Vagina (tissue), 2 donors: ENCODE measurements at regions not wholly inside any gene's neighbourhood (a gene's known extent, or its start where the extent isn't known, plus 50 kb on each side); places are given as distances from the start of the nearest gene placed in this dataset.

Source experiments
- DNase-seq, 2 donors: peaks; one replicate each; pipeline ENCODE4 v3.0.0-alpha.2; 2017; ENCODE audit errors: extremely low spot score in 2 of 2
- H3K27ac ChIP-seq: fragments of 200-600 bp; sonication (generic); one replicate; pipeline ENCODE4 v1.5.1; 2019
- H3K27me3 ChIP-seq: fragments of 200-600 bp; sonication (generic); one replicate; pipeline ENCODE4 v1.5.1; 2019
- H3K36me3 ChIP-seq, 2 donors: fragments of 200-600 bp; sonication (generic); one replicate each; pipeline ENCODE4 v1.5.1; 2017 to 2019
- H3K4me1 ChIP-seq: fragments of 200-600 bp; sonication (generic); one replicate; pipeline ENCODE4 v1.5.1; 2019
- H3K4me3 ChIP-seq, 2 donors: fragments of 200-600 bp; sonication (generic); 1 replicate in 1 of 2; 2 replicates in 1 of 2; pipeline ENCODE4 v1.5.1; 2016 to 2019
- H3K9me3 ChIP-seq: fragments of 200-600 bp; sonication (generic); one replicate; pipeline ENCODE4 v1.5.1; 2019
- CTCF ChIP-seq, 3 experiments: fragments of 450-650 bp in 2 of 3; fragments of 200-600 bp in 1 of 3; sonication (generic) in 1 of 3; IDR thresholded peaks; one replicate each; pipeline ENCODE4 v1.5.1; 2017 to 2019; ENCODE audit warnings: antibody characterized with exemption in 3 of 3, mild to moderate bottlenecking in 2 of 3, moderate library complexity in 2 of 3
- POLR2A ChIP-seq, 2 donors: fragments of 450-650 bp; IDR thresholded peaks; one replicate each; pipeline ENCODE4 v1.6.1; 2017; ENCODE audit warnings: antibody characterized with exemption in 2 of 2, mild to moderate bottlenecking in 2 of 2, moderate library complexity in 2 of 2
- POLR2AphosphoS5 ChIP-seq, 2 donors: sonication (generic); formaldehyde crosslinking; IDR thresholded peaks; one replicate each; pipeline ENCODE4 v1.9.0; 2017; ENCODE audit warnings: antibody characterized with exemption in 2 of 2, mild to moderate bottlenecking in 2 of 2, low read depth in 1 of 2; ENCODE audit not compliant: insufficient read depth in 1 of 2
- intact Hi-C: fragments of 100-400 bp; cut with DNase I; formaldehyde crosslinking; loops from one replicate; pipeline ENCODE4 v1.15.1; 2023

- DNase-seq = no peak
- no peak overlapping the region for H3K27ac ChIP-seq
- H3K4me3 ChIP-seq = peak overlapping the region in 1 of 2 donors; percentile 8
Observed at GRCh38 chr6:165804331-165805066, 141.5 kb upstream of the PDE10A start.

DNA sequence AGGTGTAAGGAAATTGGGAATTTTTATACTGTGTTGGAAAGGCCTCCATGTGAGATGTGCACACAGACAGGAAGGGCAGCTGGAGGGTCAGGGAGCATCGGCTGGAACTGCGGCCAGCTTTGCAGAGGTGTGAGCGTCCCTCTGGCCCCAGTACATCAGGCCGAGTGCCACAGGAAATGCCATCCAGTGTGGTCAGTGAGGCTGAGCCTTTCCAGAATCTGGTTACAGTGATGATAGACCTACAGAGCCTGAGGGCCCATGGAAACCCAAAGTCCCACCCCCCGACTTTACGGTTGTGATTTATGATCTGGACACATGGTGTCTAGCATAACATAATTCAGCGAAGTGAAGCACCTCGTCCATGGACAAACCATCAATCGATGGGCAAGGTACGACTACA lies 137.3 kb upstream of the PDE10A start:
- Histone ChIP-seq H3K4me1 (no peaks in the 10 kb centered on the region), H3K27me3 (no peaks in the 10 kb centered on the region), H3K27ac (no peak overlapping the region), H3K36me3 (no peaks in the 10 kb centered on the region), H3K9me3 (no peaks in the 10 kb centered on the region), H3K4me3 (no peak overlapping the region)
- no peak for TF ChIP-seq POLR2AphosphoS5 (IDR thresholded peaks at IDR 0.05; ENCODE audit: insufficient read depth in 1 of 2, low read depth in 1 of 2)
- TF ChIP-seq CTCF (IDR thresholded peaks at IDR 0.05) = no peak
- TF ChIP-seq POLR2A (IDR thresholded peaks at IDR 0.05) = no peak
- intact Hi-C loops = no loop called here
- DNase-seq = no peak

More at GRCh38 chr6:165804331-165805066, 141.5 kb upstream of the PDE10A start:
- Histone ChIP-seq H3K36me3 (no peaks in the 10 kb centered on the region), H3K4me1 (no peaks in the 10 kb centered on the region), H3K27me3 (no peaks in the 10 kb centered on the region), H3K9me3 (no peaks in the 10 kb centered on the region)
- intact Hi-C loops = no loop called here
- TF ChIP-seq POLR2A (IDR thresholded peaks at IDR 0.05) (no peak), POLR2AphosphoS5 (IDR thresholded peaks at IDR 0.05; ENCODE audit: insufficient read depth in 1 of 2, low read depth in 1 of 2) (no peak), CTCF (IDR thresholded peaks at IDR 0.05) (no peak)

GRCh38 chr6:165799391-165800153 lies 136.5 kb upstream of the PDE10A start:
- no peaks in the 10 kb centered on the region for H3K9me3 ChIP-seq
- H3K27me3 ChIP-seq = no peaks in the 10 kb centered on the region
- intact Hi-C loops = no loop called here
- no peaks in the 10 kb centered on the region for H3K36me3 ChIP-seq
- no peak overlapping the region for H3K4me3 ChIP-seq
- H3K27ac ChIP-seq = no peak overlapping the region
- DNase-seq = no peak
- H3K4me1 ChIP-seq = no peaks in the 10 kb centered on the region
- no peak for TF ChIP-seq POLR2A (IDR thresholded peaks at IDR 0.05)
- no peak for TF ChIP-seq CTCF (IDR thresholded peaks at IDR 0.05)
- TF ChIP-seq POLR2AphosphoS5 (IDR thresholded peaks at IDR 0.05; ENCODE audit: insufficient read depth in 1 of 2, low read depth in 1 of 2) = no peak

DNA sequence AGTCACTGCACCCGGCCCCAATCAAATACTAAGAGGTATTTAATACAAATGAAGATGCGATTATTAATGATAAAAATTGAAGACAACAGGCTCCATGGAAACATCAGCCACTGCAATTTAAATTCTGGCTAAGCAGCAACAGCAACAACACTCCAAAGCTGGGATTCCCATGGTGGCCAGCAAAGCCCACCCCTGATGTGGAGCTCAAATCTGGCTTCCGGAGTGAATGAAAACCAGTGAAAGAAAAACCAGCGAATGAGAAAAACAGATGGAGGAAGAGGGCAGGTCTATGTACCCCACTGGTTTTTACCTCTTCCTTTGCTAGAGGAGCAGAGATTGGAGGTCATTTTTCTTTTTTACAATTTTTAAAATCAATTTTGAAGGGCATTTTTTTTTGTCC lies 135.9 kb upstream of the PDE10A start:
- no peaks in the 10 kb centered on the region for H3K4me1 ChIP-seq
- TF ChIP-seq CTCF (IDR thresholded peaks at IDR 0.05) (no peak), POLR2A (IDR thresholded peaks at IDR 0.05) (no peak), POLR2AphosphoS5 (IDR thresholded peaks at IDR 0.05; ENCODE audit: insufficient read depth in 1 of 2, low read depth in 1 of 2) (no peak)
- no peaks in the 10 kb centered on the region for H3K9me3 ChIP-seq
- no peaks in the 10 kb centered on the region for H3K27me3 ChIP-seq
- peak in 1 of 2 donors; percentile 52 for DNase-seq
- no peak overlapping the region for H3K4me3 ChIP-seq
- no peaks in the 10 kb centered on the region for H3K36me3 ChIP-seq
- no peak overlapping the region for H3K27ac ChIP-seq
- intact Hi-C loops = no loop called here

GRCh38 chr6:165794179-165794601 lies 131.1 kb upstream of the PDE10A start:
- H3K4me3 ChIP-seq = no peak overlapping the region
- no peaks in the 10 kb centered on the region for H3K9me3 ChIP-seq
- no peak overlapping the region for H3K27ac ChIP-seq
- TF ChIP-seq CTCF (IDR thresholded peaks at IDR 0.05) = no peak
- H3K27me3 ChIP-seq = no peaks in the 10 kb centered on the region
- DNase-seq = peak in 1 of 2 donors; percentile 60
- intact Hi-C loops = no loop called here
- H3K4me1 ChIP-seq = no peaks in the 10 kb centered on the region
- no peaks in the 10 kb centered on the region for H3K36me3 ChIP-seq
